ENCODE measurements at regions not wholly inside any gene's neighbourhood (a gene's known extent, or its start where the extent isn't known, plus 50 kb on each side); places are given as distances from the start of the nearest gene placed in this dataset.
"Not testable (repeated sequence)": the region's sequence is repeated elsewhere in the genome, so short reads cannot be mapped to it uniquely, and the experiment has no call there.

- H3K27me3 Mint-ChIP-seq, result no peaks in the 10 kb centered on the region
- DNase-seq (no peak), ATAC-seq (no peak)
- no peaks in the 10 kb centered on the region for H3K36me3 Mint-ChIP-seq (ENCODE audit: low read depth)
- H3K27ac Mint-ChIP-seq, result no peak overlapping the region
- H3K4me3 Mint-ChIP-seq, result no peak overlapping the region
- no peaks in the 10 kb centered on the region for H3K9me3 ChIP-seq (ENCODE audit: control insufficient read depth, low read length, poor library complexity, severe bottlenecking)
- no peaks in the 10 kb centered on the region for H3K4me1 Mint-ChIP-seq
Measured at GRCh38 chr1:178039891-178040290, 54.0 kb upstream of the RASAL2 start.

DNA sequence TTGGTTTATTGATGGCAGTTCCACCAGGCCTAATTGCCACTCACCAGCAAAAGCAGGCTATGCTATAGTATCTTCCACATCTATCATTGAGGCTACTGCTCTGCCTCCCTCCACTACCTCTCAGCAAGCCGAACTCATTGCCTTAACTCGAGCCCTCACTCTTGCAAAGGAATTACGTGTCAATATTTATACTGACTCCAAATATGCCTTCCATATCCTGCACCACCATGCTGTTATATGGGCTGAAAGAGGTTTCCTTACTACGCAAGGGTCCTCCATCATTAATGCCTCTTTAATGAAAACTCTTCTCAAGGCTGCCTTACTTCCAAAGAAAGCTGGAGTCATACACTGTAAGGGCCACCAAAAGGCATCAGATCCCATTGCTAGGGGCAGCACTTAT is 50.0 kb upstream of the RASAL2 start:
- H3K4me1 Mint-ChIP-seq; H3K9me3 ChIP-seq (ENCODE audit: control insufficient read depth, low read length, poor library complexity, severe bottlenecking); H3K27me3 Mint-ChIP-seq; H3K27ac Mint-ChIP-seq; ATAC-seq; H3K4me3 Mint-ChIP-seq; H3K36me3 Mint-ChIP-seq (ENCODE audit: low read depth); DNase-seq: not testable (repeated sequence)

All from T-helper 17 cell (primary cell).